K562 (cell line): ENCODE measurements at regions not wholly inside any gene's neighbourhood (a gene's known extent, or its start where the extent isn't known, plus 50 kb on each side); places are given as distances from the start of the nearest gene placed in this dataset.

Experiments used
- ATAC-seq: fragments of 200-7000 bp; cut with Tn5 transposase; 3 replicates; pipeline ENCODE4 v1.9.1; 2020; ENCODE audit warnings: moderate library complexity
- BruUV-seq: library from RNA; stranded (reverse); fragments of 400-500 nt; replicated peaks from 2 replicates; lab custom pipeline; 2021; lab: Mats Ljungman, UMichigan
- CTCF ChIA-PET: fragments of 300-600 bp; formaldehyde crosslinking; extraction: SDS; loops from one replicate; lab custom pipeline; 2021; ENCODE audit warnings: low intra/inter-chr PET ratio; lab: Yijun Ruan, JAX
- POLR2A ChIA-PET: fragments of 300-600, 350-650 bp; sonication (Branson Sonifier 250); formaldehyde crosslinking; extraction: SDS; loops from one replicate; lab custom pipeline; 2021; ENCODE audit warnings: antibody characterized with exemption, inconsistent platforms; lab: Yijun Ruan, JAX
- DNase-seq, 4 experiments: peaks; one replicate each; pipeline versions ENCODE4 v3.0.0 to v3.0.0-alpha.2; 2011 to 2018; ENCODE audit warnings: low spot score in 3 of 4, mixed read lengths in 3 of 4; ENCODE audit errors: extremely low read depth in 1 of 4
- FAIRE-seq: peaks from 2 replicates; lab custom pipeline; 2011; peaks lifted over from hg19 to GRCh38; lab: Jason Lieb, UNC
- H2AFZ ChIP-seq: 2 replicates; pipeline ENCODE4 v1.6.0; 2011; ENCODE audit warnings: low read depth, low read length, control low read depth, inconsistent platforms
- H3K27ac ChIP-seq: fragments of 200-600 bp; 3 replicates; pipeline ENCODE4 v1.8.0; 2011; ENCODE audit warnings: low read depth, mild to moderate bottlenecking, control low read depth, inconsistent platforms, low read length, moderate library complexity, mixed read lengths; ENCODE audit errors: extremely low read depth
- H3K27me3 ChIP-seq, 2 experiments: fragments of 300-600 bp in 1 of 2; 2 replicates in 1 of 2; 3 replicates in 1 of 2; pipeline versions ENCODE4 v1.6.0 to v1.8.0; 2011; ENCODE audit warnings: inconsistent platforms in 2 of 2, low read length in 2 of 2, mild to moderate bottlenecking in 1 of 2, mixed read lengths in 1 of 2, moderate library complexity in 1 of 2; ENCODE audit not compliant: control insufficient read depth in 2 of 2, insufficient read depth in 2 of 2
- H3K36me3 ChIP-seq: fragments of 300-600 bp; 3 replicates; pipeline ENCODE4 v1.8.0; 2011; ENCODE audit warnings: mild to moderate bottlenecking, low read length, inconsistent platforms; ENCODE audit not compliant: control insufficient read depth, insufficient read depth
- H3K4me1 ChIP-seq, 2 experiments: fragments of 200-600 bp in 1 of 2; replicated peaks in 1 of 2; 2 replicates in 1 of 2; 3 replicates in 1 of 2; pipeline versions ENCODE4 v1.5.1 to v1.8.0; 2011; ENCODE audit warnings: inconsistent platforms in 2 of 2, low read length in 2 of 2, mild to moderate bottlenecking in 1 of 2, mixed read lengths in 1 of 2, moderate library complexity in 1 of 2; ENCODE audit not compliant: control insufficient read depth in 2 of 2, insufficient read depth in 2 of 2
- H3K4me2 ChIP-seq: 2 replicates; pipeline ENCODE4 v1.6.1; 2011; ENCODE audit warnings: low read length, control low read depth, inconsistent platforms, mixed read lengths; ENCODE audit not compliant: insufficient read depth
- H3K4me3 ChIP-seq: fragments of 200-600 bp; sonication (generic), shearing (Covaris generic); 2 replicates; pipeline ENCODE4 v1.5.1; 2016; ENCODE audit warnings: control low read depth, inconsistent platforms
- H3K79me2 ChIP-seq: fragments of 200-600 bp; 3 replicates; pipeline ENCODE4 v1.8.0; 2011; ENCODE audit warnings: low read length, inconsistent platforms; ENCODE audit not compliant: control insufficient read depth, insufficient read depth
- H3K9ac ChIP-seq, 2 experiments: 2 replicates each; pipeline versions ENCODE4 v1.6.0 to v1.6.1; 2011; ENCODE audit warnings: low read depth in 2 of 2, low read length in 2 of 2, control low read depth in 1 of 2, inconsistent platforms in 1 of 2, mild to moderate bottlenecking in 1 of 2, mixed read lengths in 1 of 2; ENCODE audit not compliant: insufficient read depth in 1 of 2
- H3K9me1 ChIP-seq: one replicate; pipeline ENCODE4 v1.6.0; 2011; ENCODE audit warnings: inconsistent platforms, mild to moderate bottlenecking, low read length, moderate library complexity; ENCODE audit not compliant: control insufficient read depth, insufficient read depth
- H3K9me3 ChIP-seq: replicated peaks from 2 replicates; pipeline ENCODE4 v1.5.1; 2011; ENCODE audit warnings: low read depth, low read length, inconsistent platforms; ENCODE audit not compliant: control insufficient read depth, insufficient read depth
- H4K20me1 ChIP-seq: replicated peaks from 2 replicates; pipeline ENCODE4 v1.6.1; 2011; ENCODE audit warnings: low read length, inconsistent platforms, mixed read lengths; ENCODE audit not compliant: control insufficient read depth, insufficient read depth
- CXXC5 ChIP-seq: fragments of 250-450 bp; sonication (Bioruptor Pico); IDR thresholded peaks from 2 replicates; pipeline ENCODE4 v1.8.0; 2022; ENCODE audit warnings: inconsistent platforms, mild to moderate bottlenecking, moderate library complexity
- EP400 ChIP-seq: fragments of 450-650 bp; IDR thresholded peaks from 2 replicates; pipeline ENCODE4 v1.6.1; 2017; ENCODE audit warnings: antibody characterized with exemption, mild to moderate bottlenecking, moderate library complexity
- ETV6 ChIP-seq, 3 experiments: fragments of 150-350 bp in 1 of 3; sonication (generic) in 1 of 3; formaldehyde crosslinking in 1 of 3; IDR thresholded peaks; 2 replicates each; pipeline versions ENCODE4 v1.6.1 to v1.8.0; 2014 to 2022; ENCODE audit warnings: borderline replicate concordance in 2 of 3, low read depth in 2 of 3, antibody characterized with exemption in 1 of 3, low read length in 1 of 3, mild to moderate bottlenecking in 1 of 3, missing genetic modification reagents in 1 of 3
- HIVEP1 ChIP-seq: fragments of 250-450 bp; sonication (Bioruptor Pico); IDR thresholded peaks from 2 replicates; pipeline ENCODE4 v1.4.0; 2020; ENCODE audit warnings: mild to moderate bottlenecking
- MAFK ChIP-seq: IDR thresholded peaks from 2 replicates; pipeline ENCODE4 v1.6.1; 2011; ENCODE audit warnings: low read length, improper control_type of control experiment
- MYNN ChIP-seq, 2 experiments: sonication (generic); formaldehyde crosslinking in 1 of 2; IDR thresholded peaks; 2 replicates each; pipeline versions ENCODE4 v1.5.0 to v1.6.1; 2016 to 2020; ENCODE audit warnings: antibody characterized with exemption in 1 of 2, missing genetic modification reagents in 1 of 2
- PRMT5 ChIP-seq: sonication (generic); formaldehyde crosslinking; IDR thresholded peaks from 2 replicates; pipeline ENCODE4 v1.5.0; 2020; ENCODE audit warnings: missing genetic modification reagents
- TCF3 ChIP-seq: sonication (generic); formaldehyde crosslinking; IDR thresholded peaks from 2 replicates; pipeline ENCODE4 v1.4.0; 2020; ENCODE audit warnings: mild to moderate bottlenecking, missing genetic modification reagents
- TSC22D4 ChIP-seq: fragments of 450-650 bp; IDR thresholded peaks from 2 replicates; pipeline ENCODE4 v1.6.1; 2016; ENCODE audit warnings: missing genetic modification characterization, missing biosample characterization, control low read depth
- ZNF124 ChIP-seq: sonication (generic); formaldehyde crosslinking; IDR thresholded peaks from 2 replicates; pipeline ENCODE4 v1.8.1; 2022; ENCODE audit warnings: missing genetic modification reagents
- WGBS: fragments of 100-300 bp; shearing (Covaris generic); methylation state at CpG from one replicate; pipeline ENCODE4 v1.1.6; 2016; ENCODE audit warnings: low coverage, mixed read lengths; ENCODE audit not compliant: insufficient coverage; ENCODE audit errors: missing lambda C conversion rate; 5-methylcytosine and 5-hydroxymethylcytosine counted together
- in situ Hi-C: fragments of 300-500 bp; cut with MboI; formaldehyde crosslinking; loops from 4 replicates; pipeline ENCODE4 v1.15.0; 2018; ENCODE audit warnings: inconsistent platforms, mixed read lengths
- intact Hi-C: fragments of 100-400 bp; cut with micrococcal nuclease; formaldehyde crosslinking; loops from 2 replicates; pipeline ENCODE4 v1.14.2; 2022
- TF ChIP-seq, protein P1 (sequence below): fragments of 450-650 bp; IDR thresholded peaks from 2 replicates; pipeline ENCODE4 v1.6.1; 2018; ENCODE audit not compliant: partially characterized antibody
- TF ChIP-seq, protein P2 (sequence below): fragments of 250-450 bp; sonication (Bioruptor Pico); IDR thresholded peaks from 2 replicates; pipeline ENCODE4 v1.6.1; 2021; ENCODE audit warnings: mild to moderate bottlenecking

DNA sequence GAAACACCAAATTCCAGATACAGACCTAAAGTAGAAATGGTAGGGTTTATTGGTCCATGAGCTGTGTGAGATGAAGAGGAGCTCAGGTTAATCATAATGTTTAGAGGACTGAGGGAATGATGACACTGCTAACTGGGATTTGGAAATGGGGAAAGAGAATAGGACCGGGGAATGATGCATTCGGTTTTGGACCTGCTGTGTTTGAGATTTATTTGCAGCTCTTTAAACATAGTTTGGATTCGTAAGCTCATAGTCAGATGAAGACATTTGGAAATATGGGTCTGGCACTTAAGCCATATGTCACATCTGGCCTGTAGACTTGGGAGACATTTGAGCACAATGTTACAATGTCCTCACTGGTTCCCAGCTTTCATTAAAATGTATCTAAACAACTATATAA, 127.9 kb upstream of the DUSP10 start:
- DNase-seq = no peak
- Histone ChIP-seq H3K36me3 (no peaks in the 10 kb centered on the region), H3K79me2 (no peaks in the 10 kb centered on the region), H3K9ac (no peak overlapping the region), H3K27ac (no peak overlapping the region), H3K9me1 (no peaks in the 10 kb centered on the region), H3K4me2 (no peak overlapping the region), H2AFZ (no peak overlapping the region), H3K4me3 (no peak overlapping the region), H3K27me3 (no peaks in the 10 kb centered on the region), H3K9me3 (no peaks in the 10 kb centered on the region), H4K20me1 (no peaks in the 10 kb centered on the region), H3K4me1 (no peaks in the 10 kb centered on the region)
- intact Hi-C loops = no loop called here
- 4% methylated on average over 3 of the region's 3 CpGs for WGBS
- FAIRE-seq = peak; percentile 62
- TF ChIP-seq, protein P1, sequence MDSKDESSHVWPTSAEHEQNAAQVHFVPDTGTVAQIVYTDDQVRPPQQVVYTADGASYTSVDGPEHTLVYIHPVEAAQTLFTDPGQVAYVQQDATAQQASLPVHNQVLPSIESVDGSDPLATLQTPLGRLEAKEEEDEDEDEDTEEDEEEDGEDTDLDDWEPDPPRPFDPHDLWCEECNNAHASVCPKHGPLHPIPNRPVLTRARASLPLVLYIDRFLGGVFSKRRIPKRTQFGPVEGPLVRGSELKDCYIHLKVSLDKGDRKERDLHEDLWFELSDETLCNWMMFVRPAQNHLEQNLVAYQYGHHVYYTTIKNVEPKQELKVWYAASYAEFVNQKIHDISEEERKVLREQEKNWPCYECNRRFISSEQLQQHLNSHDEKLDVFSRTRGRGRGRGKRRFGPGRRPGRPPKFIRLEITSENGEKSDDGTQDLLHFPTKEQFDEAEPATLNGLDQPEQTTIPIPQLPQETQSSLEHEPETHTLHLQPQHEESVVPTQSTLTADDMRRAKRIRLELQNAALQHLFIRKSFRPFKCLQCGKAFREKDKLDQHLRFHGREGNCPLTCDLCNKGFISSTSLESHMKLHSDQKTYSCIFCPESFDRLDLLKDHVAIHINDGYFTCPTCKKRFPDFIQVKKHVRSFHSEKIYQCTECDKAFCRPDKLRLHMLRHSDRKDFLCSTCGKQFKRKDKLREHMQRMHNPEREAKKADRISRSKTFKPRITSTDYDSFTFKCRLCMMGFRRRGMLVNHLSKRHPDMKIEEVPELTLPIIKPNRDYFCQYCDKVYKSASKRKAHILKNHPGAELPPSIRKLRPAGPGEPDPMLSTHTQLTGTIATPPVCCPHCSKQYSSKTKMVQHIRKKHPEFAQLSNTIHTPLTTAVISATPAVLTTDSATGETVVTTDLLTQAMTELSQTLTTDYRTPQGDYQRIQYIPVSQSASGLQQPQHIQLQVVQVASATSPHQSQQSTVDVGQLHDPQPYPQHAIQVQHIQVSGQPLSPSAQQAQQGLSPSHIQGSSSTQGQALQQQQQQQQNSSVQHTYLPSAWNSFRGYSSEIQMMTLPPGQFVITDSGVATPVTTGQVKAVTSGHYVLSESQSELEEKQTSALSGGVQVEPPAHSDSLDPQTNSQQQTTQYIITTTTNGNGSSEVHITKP = no peak
- no peak for TF ChIP-seq ETV6 (IDR thresholded peaks at IDR 0.05; ENCODE audit: borderline replicate concordance in 1 of 2, low read depth in 2 of 2, low read length in 1 of 2)
- TF ChIP-seq ETV6 (CRISPR knock-in tag; IDR thresholded peaks at IDR 0.05; ENCODE audit: borderline replicate concordance) = no peak
- TF ChIP-seq, protein P2, sequence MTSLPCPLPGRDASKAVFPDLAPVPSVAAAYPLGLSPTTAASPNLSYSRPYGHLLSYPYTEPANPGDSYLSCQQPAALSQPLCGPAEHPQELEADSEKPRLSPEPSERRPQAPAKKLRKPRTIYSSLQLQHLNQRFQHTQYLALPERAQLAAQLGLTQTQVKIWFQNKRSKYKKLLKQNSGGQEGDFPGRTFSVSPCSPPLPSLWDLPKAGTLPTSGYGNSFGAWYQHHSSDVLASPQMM (CRISPR knock-in tag) = no peak
- TF ChIP-seq EP400 = no peak
- TF ChIP-seq TCF3 = no peak
- no peak for TF ChIP-seq CXXC5
- TF ChIP-seq ZNF124 (CRISPR knock-in tag) = no peak
- TF ChIP-seq MYNN (IDR thresholded peaks at IDR 0.05) = no peak
- no peak for TF ChIP-seq MYNN (CRISPR knock-in tag; IDR thresholded peaks at IDR 0.05)
- TF ChIP-seq MAFK = no peak
- no peak for TF ChIP-seq TSC22D4
- no peak for TF ChIP-seq PRMT5 (CRISPR knock-in tag)
- no peak for TF ChIP-seq HIVEP1 (CRISPR knock-in tag)
- ATAC-seq = no peak
- in situ Hi-C loops = no loop called here
- CTCF ChIA-PET = no interaction called here
- BruUV-seq = no TSS peak
- POLR2A ChIA-PET = interaction anchor here (1.4 to 1.5 kb wide), 2 partner anchors 10 to 56 kb away, joined by 4 read pairs; no protein-coding TSS in a partner anchor
